GM12872 (cell line): ENCODE measurements at regions not wholly inside any gene's neighbourhood (a gene's known extent, or its start where the extent isn't known, plus 50 kb on each side); places are given as distances from the start of the nearest gene placed in this dataset.

Experiments used
- CTCF ChIP-seq: IDR thresholded peaks from 3 replicates; pipeline ENCODE4 v1.5.1; 2011; ENCODE audit warnings: low read depth, mild to moderate bottlenecking, low read length, moderate library complexity; ENCODE audit not compliant: insufficient read depth

- no peak for TF ChIP-seq CTCF
Measured at GRCh38 chr10:59523851-59524250, 161.5 kb upstream of the FAM13C start.

DNA sequence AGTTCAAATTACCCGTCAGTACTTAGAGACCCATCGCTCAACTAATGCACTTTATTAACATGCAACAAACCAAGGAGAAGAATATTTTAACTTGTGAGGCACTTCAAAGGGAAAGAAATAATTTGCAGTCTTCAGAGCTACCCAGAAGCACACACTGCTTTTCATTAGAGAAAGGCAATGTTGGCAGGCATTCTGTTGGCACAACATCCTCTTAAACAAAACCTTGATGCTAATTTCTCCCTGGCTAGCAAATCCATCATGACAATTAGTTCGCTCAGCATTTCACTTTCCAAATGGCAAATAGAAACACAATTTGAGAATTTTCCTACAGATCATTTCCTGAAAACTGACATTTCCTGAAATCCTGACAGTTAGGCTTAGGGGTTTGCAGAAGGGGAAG, 155.6 kb upstream of the FAM13C start:
- no peak for TF ChIP-seq CTCF

DNA sequence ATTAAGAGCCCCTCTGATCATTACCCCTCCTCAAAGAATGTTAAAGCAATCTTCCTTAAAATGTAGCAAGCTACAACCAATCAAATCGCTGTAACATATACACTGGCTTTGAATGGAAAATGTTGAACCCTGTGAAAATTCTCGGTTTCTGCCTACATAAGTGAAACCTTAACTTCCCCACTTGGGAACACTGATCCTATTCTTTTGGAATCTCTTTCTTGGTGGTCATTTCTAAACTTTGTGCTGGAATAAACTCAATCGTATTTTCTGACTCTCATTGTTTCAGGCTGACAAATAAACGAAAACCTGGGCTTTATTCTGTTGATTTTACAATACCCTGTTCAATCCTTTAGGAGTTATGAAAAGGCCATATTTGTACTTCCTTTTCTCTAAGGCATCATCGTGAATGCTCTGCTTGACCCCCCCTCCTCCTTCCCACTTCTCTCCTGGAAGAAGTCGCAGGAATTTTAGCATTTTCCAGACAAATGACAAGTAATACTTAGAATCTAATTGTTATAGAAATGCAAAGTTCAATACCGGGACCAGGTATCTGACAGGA, 155.1 kb upstream of the FAM13C start:
- TF ChIP-seq CTCF: no peak

GRCh38 chr10:59513558-59513957, 151.2 kb upstream of the FAM13C start:
- TF ChIP-seq CTCF: no peak

DNA sequence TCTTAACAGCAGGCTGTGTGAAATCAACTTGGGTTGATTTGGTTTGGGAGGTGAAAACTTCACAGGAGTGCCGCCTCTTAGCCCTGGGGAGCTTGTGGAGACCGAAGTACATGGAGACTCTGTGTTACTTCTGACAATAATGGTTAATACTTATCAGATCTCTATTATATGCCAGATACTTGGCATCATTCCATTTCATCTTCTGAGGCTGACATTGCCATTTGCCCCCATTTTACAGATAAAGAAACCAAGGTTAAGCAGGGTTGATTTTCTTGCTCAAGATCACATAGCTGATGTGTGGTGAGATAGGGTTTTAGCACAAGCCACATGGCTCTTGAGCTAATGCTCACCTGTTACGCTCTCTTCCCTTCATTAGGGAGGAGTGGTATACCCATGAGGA, 150.6 kb upstream of the FAM13C start:
- no peak for TF ChIP-seq CTCF

GRCh38 chr10:59508956-59509355, 146.6 kb upstream of the FAM13C start:
- TF ChIP-seq CTCF: no peak

- TF ChIP-seq CTCF: no peak
Measured at GRCh38 chr10:59508296-59508695, 145.9 kb upstream of the FAM13C start.
